ENCODE measurements at regions not wholly inside any gene's neighbourhood (a gene's known extent, or its start where the extent isn't known, plus 50 kb on each side); places are given as distances from the start of the nearest gene placed in this dataset.

DNA sequence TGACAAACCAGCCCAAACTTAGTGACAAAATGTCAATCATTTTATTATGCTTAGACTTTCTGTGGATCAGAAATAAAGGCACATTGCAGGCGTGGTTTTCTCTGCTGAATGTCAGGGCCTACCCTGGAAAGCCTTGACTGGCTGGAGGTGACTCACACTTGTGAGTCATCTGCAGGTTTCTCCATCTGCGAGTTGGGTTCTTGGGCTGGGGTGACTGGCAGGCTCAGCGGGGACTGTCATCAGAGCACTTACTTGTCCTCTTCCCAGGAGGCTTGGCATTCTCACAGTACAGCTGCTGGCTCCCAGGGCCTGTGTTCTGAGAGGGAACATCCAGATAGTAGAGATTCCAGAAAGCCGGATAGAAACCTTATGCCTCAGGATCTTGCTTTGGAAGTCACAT, 153.8 kb upstream of the AGA start:
- no peaks in the 10 kb centered on the region for H4K20me1 ChIP-seq (ENCODE audit: insufficient read depth, low read length)
- DNase-seq (ENCODE audit: low read depth) (peak; percentile 75), FAIRE-seq (no peak)
- no peak overlapping the region for H3K4me3 ChIP-seq (ENCODE audit: insufficient read depth, low read depth, low read length)
- no peak overlapping the region for H3K4me3 Mint-ChIP-seq (ENCODE audit: unreplicated experiment)
- H3K36me3 Mint-ChIP-seq (ENCODE audit: low read depth, unreplicated experiment): no peaks in the 10 kb centered on the region
- peak overlapping the region; percentile 18 for H2AFZ ChIP-seq (ENCODE audit: low read depth, low read length)
- no peaks in the 10 kb centered on the region for H3K79me2 ChIP-seq (ENCODE audit: insufficient read depth, low read length)
- H3K27me3 ChIP-seq (ENCODE audit: insufficient read depth, low read length): no peaks in the 10 kb centered on the region
- H3K27ac ChIP-seq (ENCODE audit: low read depth, low read length): no peak overlapping the region
- H3K9me3 Mint-ChIP-seq (ENCODE audit: unreplicated experiment): peaks cover 2% of the 10 kb centered on the region
- H3K9ac ChIP-seq (ENCODE audit: low read length): no peak overlapping the region
- no peaks in the 10 kb centered on the region for H3K27me3 Mint-ChIP-seq (ENCODE audit: low read depth, unreplicated experiment)
- H3K9me3 ChIP-seq (ENCODE audit: insufficient read depth, low read depth, low read length): no peaks in the 10 kb centered on the region
- TF ChIP-seq, protein P1, sequence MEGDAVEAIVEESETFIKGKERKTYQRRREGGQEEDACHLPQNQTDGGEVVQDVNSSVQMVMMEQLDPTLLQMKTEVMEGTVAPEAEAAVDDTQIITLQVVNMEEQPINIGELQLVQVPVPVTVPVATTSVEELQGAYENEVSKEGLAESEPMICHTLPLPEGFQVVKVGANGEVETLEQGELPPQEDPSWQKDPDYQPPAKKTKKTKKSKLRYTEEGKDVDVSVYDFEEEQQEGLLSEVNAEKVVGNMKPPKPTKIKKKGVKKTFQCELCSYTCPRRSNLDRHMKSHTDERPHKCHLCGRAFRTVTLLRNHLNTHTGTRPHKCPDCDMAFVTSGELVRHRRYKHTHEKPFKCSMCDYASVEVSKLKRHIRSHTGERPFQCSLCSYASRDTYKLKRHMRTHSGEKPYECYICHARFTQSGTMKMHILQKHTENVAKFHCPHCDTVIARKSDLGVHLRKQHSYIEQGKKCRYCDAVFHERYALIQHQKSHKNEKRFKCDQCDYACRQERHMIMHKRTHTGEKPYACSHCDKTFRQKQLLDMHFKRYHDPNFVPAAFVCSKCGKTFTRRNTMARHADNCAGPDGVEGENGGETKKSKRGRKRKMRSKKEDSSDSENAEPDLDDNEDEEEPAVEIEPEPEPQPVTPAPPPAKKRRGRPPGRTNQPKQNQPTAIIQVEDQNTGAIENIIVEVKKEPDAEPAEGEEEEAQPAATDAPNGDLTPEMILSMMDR (IDR thresholded peaks at IDR 0.05; ENCODE audit: insufficient read depth, low read depth, low read length): no peak
- TF ChIP-seq EZH2 (IDR thresholded peaks at IDR 0.05; ENCODE audit: insufficient read depth, low read length): no peak
- no peaks in the 10 kb centered on the region for H3K36me3 ChIP-seq (ENCODE audit: insufficient read depth, low read length)
- H3K4me1 Mint-ChIP-seq (ENCODE audit: low read depth, unreplicated experiment): peaks cover 12% of the 10 kb centered on the region
- peak overlapping the region; percentile 3 for H3K27ac Mint-ChIP-seq (ENCODE audit: unreplicated experiment)
- H3K4me2 ChIP-seq (ENCODE audit: low read length): no peak overlapping the region
- no peaks in the 10 kb centered on the region for H3K4me1 ChIP-seq (ENCODE audit: insufficient read depth, low read length)

DNA sequence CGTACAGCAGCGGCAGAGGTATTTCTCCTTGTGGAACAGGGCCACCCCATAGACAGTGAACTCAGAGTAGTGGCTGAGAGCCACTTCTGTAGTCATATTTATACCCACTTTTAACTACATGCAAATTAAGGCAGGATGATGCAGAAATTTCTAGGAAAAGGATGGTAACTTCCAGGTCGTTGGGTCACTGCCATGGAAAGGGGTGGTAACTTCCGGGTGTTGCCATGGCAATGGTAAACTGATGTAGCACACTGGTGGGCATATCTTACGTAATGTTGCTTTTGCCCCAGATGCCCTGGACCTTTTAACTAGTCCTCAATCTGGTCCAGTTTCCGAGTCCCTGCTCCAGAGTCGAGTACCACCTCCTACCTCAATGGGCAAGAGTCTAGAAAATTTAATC, 154.8 kb upstream of the AGA start:
- H3K27ac Mint-ChIP-seq (ENCODE audit: unreplicated experiment): no peak overlapping the region
- H3K9me3 Mint-ChIP-seq (ENCODE audit: unreplicated experiment): peaks cover 2% of the 10 kb centered on the region
- TF ChIP-seq, protein P1 (IDR thresholded peaks at IDR 0.05; ENCODE audit: insufficient read depth, low read depth, low read length): no peak
- TF ChIP-seq EZH2 (IDR thresholded peaks at IDR 0.05; ENCODE audit: insufficient read depth, low read length): no peak
- Histone ChIP-seq H3K36me3 (ENCODE audit: insufficient read depth, low read length) (no peaks in the 10 kb centered on the region), H3K79me2 (ENCODE audit: insufficient read depth, low read length) (no peaks in the 10 kb centered on the region), H3K4me3 (ENCODE audit: insufficient read depth, low read depth, low read length) (no peak overlapping the region), H3K27me3 (ENCODE audit: insufficient read depth, low read length) (no peaks in the 10 kb centered on the region), H3K27ac (ENCODE audit: low read depth, low read length) (no peak overlapping the region), H3K9me3 (ENCODE audit: insufficient read depth, low read depth, low read length) (no peaks in the 10 kb centered on the region), H2AFZ (ENCODE audit: low read depth, low read length) (no peak overlapping the region), H3K4me1 (ENCODE audit: insufficient read depth, low read length) (no peaks in the 10 kb centered on the region), H4K20me1 (ENCODE audit: insufficient read depth, low read length) (no peaks in the 10 kb centered on the region), H3K9ac (ENCODE audit: low read length) (no peak overlapping the region), H3K4me2 (ENCODE audit: low read length) (no peak overlapping the region)
- no peak overlapping the region for H3K4me3 Mint-ChIP-seq (ENCODE audit: unreplicated experiment)
- peaks cover 12% of the 10 kb centered on the region for H3K4me1 Mint-ChIP-seq (ENCODE audit: low read depth, unreplicated experiment)
- no peaks in the 10 kb centered on the region for H3K36me3 Mint-ChIP-seq (ENCODE audit: low read depth, unreplicated experiment)
- DNase-seq (ENCODE audit: low read depth): no peak
- no peaks in the 10 kb centered on the region for H3K27me3 Mint-ChIP-seq (ENCODE audit: low read depth, unreplicated experiment)
- no peak for FAIRE-seq

DNA sequence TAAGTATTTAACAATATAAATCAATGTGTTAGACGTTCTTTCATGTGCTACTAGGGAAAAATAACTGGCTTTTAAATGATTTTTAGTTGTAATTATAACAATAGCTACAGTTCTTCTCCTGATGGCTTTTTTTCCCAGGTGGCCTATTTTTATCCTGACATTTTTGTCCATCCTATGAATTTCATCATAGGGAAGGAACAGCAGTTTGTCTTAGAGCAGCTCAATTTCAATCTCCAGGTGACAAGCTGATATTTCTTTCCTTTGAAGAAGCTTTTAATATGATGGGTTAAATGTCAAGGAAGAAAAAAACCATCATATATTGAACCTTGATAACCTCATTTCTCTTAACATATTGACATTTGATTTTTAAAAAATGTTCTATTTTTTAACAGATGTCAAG, 163.0 kb upstream of the AGA start:
- H3K4me3 ChIP-seq (ENCODE audit: insufficient read depth, low read depth, low read length): no peak overlapping the region
- no peaks in the 10 kb centered on the region for H3K36me3 ChIP-seq (ENCODE audit: insufficient read depth, low read length)
- H3K9me3 ChIP-seq (ENCODE audit: insufficient read depth, low read depth, low read length): no peaks in the 10 kb centered on the region
- no peak overlapping the region for H3K4me2 ChIP-seq (ENCODE audit: low read length)
- no peaks in the 10 kb centered on the region for H3K4me1 ChIP-seq (ENCODE audit: insufficient read depth, low read length)
- no peak for TF ChIP-seq EZH2 (IDR thresholded peaks at IDR 0.05; ENCODE audit: insufficient read depth, low read length)
- TF ChIP-seq, protein P1 (IDR thresholded peaks at IDR 0.05; ENCODE audit: insufficient read depth, low read depth, low read length): no peak
- H2AFZ ChIP-seq (ENCODE audit: low read depth, low read length): no peak overlapping the region
- no peaks in the 10 kb centered on the region for H4K20me1 ChIP-seq (ENCODE audit: insufficient read depth, low read length)
- H3K79me2 ChIP-seq (ENCODE audit: insufficient read depth, low read length): no peaks in the 10 kb centered on the region
- H3K27me3 Mint-ChIP-seq (ENCODE audit: low read depth, unreplicated experiment): no peaks in the 10 kb centered on the region
- H3K27ac Mint-ChIP-seq (ENCODE audit: unreplicated experiment): no peak overlapping the region
- no peaks in the 10 kb centered on the region for H3K36me3 Mint-ChIP-seq (ENCODE audit: low read depth, unreplicated experiment)
- no peak overlapping the region for H3K27ac ChIP-seq (ENCODE audit: low read depth, low read length)
- H3K9ac ChIP-seq (ENCODE audit: low read length): no peak overlapping the region
- H3K9me3 Mint-ChIP-seq (ENCODE audit: unreplicated experiment): peaks cover 5% of the 10 kb centered on the region
- no peaks in the 10 kb centered on the region for H3K4me1 Mint-ChIP-seq (ENCODE audit: low read depth, unreplicated experiment)
- DNase-seq (ENCODE audit: low read depth) (no peak), FAIRE-seq (no peak)
- no peaks in the 10 kb centered on the region for H3K27me3 ChIP-seq (ENCODE audit: insufficient read depth, low read length)
- H3K4me3 Mint-ChIP-seq (ENCODE audit: unreplicated experiment): no peak overlapping the region
